ENCODE measurements at regions not wholly inside any gene's neighbourhood (a gene's known extent, or its start where the extent isn't known, plus 50 kb on each side); places are given as distances from the start of the nearest gene placed in this dataset.
"Not testable (repeated sequence)": the region's sequence is repeated elsewhere in the genome, so short reads cannot be mapped to it uniquely, and the experiment has no call there.

GRCh38 chr13:50131920-50132903 lies 117.0 kb downstream of the KCNRG start:
- Mint-ChIP-seq H3K4me3 (peak overlapping the region; percentile 81), H3K27ac (no peak overlapping the region), H3K36me3 (peaks cover 14% of the 10 kb centered on the region), H3K4me1 (peaks cover 51% of the 10 kb centered on the region), H3K9me3 (no peaks in the 10 kb centered on the region)
- no peak for DNase-seq (ENCODE audit: low spot score in 2 of 2)
- no peak for ATAC-seq

- DNase-seq (ENCODE audit: low spot score in 2 of 2) (no peak), ATAC-seq (no peak)
- peaks cover 14% of the 10 kb centered on the region for H3K36me3 Mint-ChIP-seq
- H3K4me1 Mint-ChIP-seq, result peaks cover 47% of the 10 kb centered on the region
- H3K9me3 Mint-ChIP-seq, result no peaks in the 10 kb centered on the region
- H3K4me3 Mint-ChIP-seq, result peak overlapping the region; percentile 81
- no peak overlapping the region for H3K27ac Mint-ChIP-seq
Measured at GRCh38 chr13:50132904-50133357, 117.7 kb downstream of the KCNRG start.

GRCh38 chr13:50133358-50133953 lies 118.2 kb downstream of the KCNRG start:
- DNase-seq (ENCODE audit: low spot score in 2 of 2) (no peak), ATAC-seq (no peak)
- H3K27ac Mint-ChIP-seq, result no peak overlapping the region
- peaks cover 42% of the 10 kb centered on the region for H3K4me1 Mint-ChIP-seq
- no peaks in the 10 kb centered on the region for H3K9me3 Mint-ChIP-seq
- H3K4me3 Mint-ChIP-seq, result no peak overlapping the region
- H3K36me3 Mint-ChIP-seq, result peaks cover 14% of the 10 kb centered on the region

GRCh38 chr13:50136226-50136625 lies 121.0 kb downstream of the KCNRG start:
- DNase-seq (ENCODE audit: low spot score in 2 of 2) (no peak), ATAC-seq (no peak)
- Mint-ChIP-seq H3K27ac (no peak overlapping the region), H3K4me3 (no peak overlapping the region), H3K9me3 (no peaks in the 10 kb centered on the region), H3K36me3 (peaks cover 3% of the 10 kb centered on the region), H3K4me1 (peaks cover 24% of the 10 kb centered on the region)

GRCh38 chr13:50136678-50137077 lies 121.4 kb downstream of the KCNRG start:
- DNase-seq (ENCODE audit: low spot score in 2 of 2) (no peak), ATAC-seq (no peak)
- Mint-ChIP-seq H3K36me3 (no peaks in the 10 kb centered on the region), H3K4me1 (peaks cover 20% of the 10 kb centered on the region), H3K9me3 (no peaks in the 10 kb centered on the region), H3K27ac (no peak overlapping the region), H3K4me3 (no peak overlapping the region)

- H3K4me1 Mint-ChIP-seq; H3K36me3 Mint-ChIP-seq; H3K4me3 Mint-ChIP-seq; DNase-seq (ENCODE audit: low spot score in 2 of 2); ATAC-seq; H3K9me3 Mint-ChIP-seq; H3K27ac Mint-ChIP-seq: not testable (repeated sequence)
Measured at GRCh38 chr13:50139435-50139934, 124.2 kb downstream of the KCNRG start.

GRCh38 chr13:50140153-50140552 lies 124.9 kb downstream of the KCNRG start:
- Mint-ChIP-seq H3K9me3 (no peaks in the 10 kb centered on the region), H3K36me3 (no peaks in the 10 kb centered on the region), H3K4me1 (peaks cover 8% of the 10 kb centered on the region), H3K4me3 (no peak overlapping the region), H3K27ac (no peak overlapping the region)
- ATAC-seq, result peak; percentile 97
- DNase-seq (ENCODE audit: low spot score in 2 of 2), result no peak

- H3K4me1 Mint-ChIP-seq, result peaks cover 8% of the 10 kb centered on the region
- no peak overlapping the region for H3K4me3 Mint-ChIP-seq
- H3K9me3 Mint-ChIP-seq, result no peaks in the 10 kb centered on the region
- no peak overlapping the region for H3K27ac Mint-ChIP-seq
- DNase-seq (ENCODE audit: low spot score in 2 of 2) (no peak), ATAC-seq (no peak)
- H3K36me3 Mint-ChIP-seq, result no peaks in the 10 kb centered on the region
Measured at GRCh38 chr13:50140581-50141374, 125.5 kb downstream of the KCNRG start.

- Mint-ChIP-seq H3K27ac (no peak overlapping the region), H3K36me3 (no peaks in the 10 kb centered on the region), H3K4me1 (peaks cover 8% of the 10 kb centered on the region), H3K9me3 (no peaks in the 10 kb centered on the region), H3K4me3 (no peak overlapping the region)
- ATAC-seq, result no peak
- DNase-seq (ENCODE audit: low spot score in 2 of 2), result no peak
Measured at GRCh38 chr13:50141375-50141975, 126.2 kb downstream of the KCNRG start.

- H3K9me3 Mint-ChIP-seq, result no peaks in the 10 kb centered on the region
- ATAC-seq (no peak), DNase-seq (ENCODE audit: low spot score in 2 of 2) (no peak)
- H3K27ac Mint-ChIP-seq, result no peak overlapping the region
- H3K4me1 Mint-ChIP-seq, result peaks cover 8% of the 10 kb centered on the region
- no peak overlapping the region for H3K4me3 Mint-ChIP-seq
- H3K36me3 Mint-ChIP-seq, result no peaks in the 10 kb centered on the region
Measured at GRCh38 chr13:50144246-50145160, 129.3 kb downstream of the KCNRG start.

GRCh38 chr13:50149214-50149613 lies 134.0 kb downstream of the KCNRG start:
- Mint-ChIP-seq H3K27ac (no peak overlapping the region), H3K4me1 (peaks cover 15% of the 10 kb centered on the region), H3K4me3 (no peak overlapping the region), H3K9me3 (no peaks in the 10 kb centered on the region), H3K36me3 (no peaks in the 10 kb centered on the region)
- ATAC-seq, result no peak
- no peak for DNase-seq (ENCODE audit: low spot score in 2 of 2)

- H3K4me3 Mint-ChIP-seq, result no peak overlapping the region
- DNase-seq (ENCODE audit: low spot score in 2 of 2), result no peak
- H3K9me3 Mint-ChIP-seq, result no peaks in the 10 kb centered on the region
- no peaks in the 10 kb centered on the region for H3K36me3 Mint-ChIP-seq
- peaks cover 15% of the 10 kb centered on the region for H3K4me1 Mint-ChIP-seq
- no peak overlapping the region for H3K27ac Mint-ChIP-seq
- no peak for ATAC-seq
Measured at GRCh38 chr13:50149932-50150331, 134.7 kb downstream of the KCNRG start.

- Mint-ChIP-seq H3K9me3 (no peaks in the 10 kb centered on the region), H3K27ac (no peak overlapping the region), H3K4me3 (peak overlapping the region; percentile 57), H3K36me3 (no peaks in the 10 kb centered on the region), H3K4me1 (peaks cover 15% of the 10 kb centered on the region)
- peak; percentile 55 for ATAC-seq
- no peak for DNase-seq (ENCODE audit: low spot score in 2 of 2)
Measured at GRCh38 chr13:50152224-50152623, 137.0 kb downstream of the KCNRG start.

All from stimulated activated effector memory CD8-positive, alpha-beta T cell treated with anti-CD3 and anti-CD28 coated beads, Interleukin-12 subunit alpha, Interleukin-12 subunit beta, amount 100 ng/mL, for 72 hours (primary cell).